HG02642 (cell line): ENCODE measurements at regions not wholly inside any gene's neighbourhood (a gene's known extent, or its start where the extent isn't known, plus 50 kb on each side); places are given as distances from the start of the nearest gene placed in this dataset.
"Not testable (repeated sequence)": the region's sequence is repeated elsewhere in the genome, so short reads cannot be mapped to it uniquely, and the experiment has no call there.

Source experiments
- ATAC-seq: cut with Tn5 transposase; IDR thresholded peaks from one replicate; pipeline ENCODE4 v1.9.1; 2021; ENCODE audit warnings: mild to moderate bottlenecking; ENCODE audit not compliant: unreplicated experiment, poor library complexity

GRCh38 chr4:79748835-79749234, 324.2 kb downstream of the ANTXR2 start:
- ATAC-seq, result no peak

DNA sequence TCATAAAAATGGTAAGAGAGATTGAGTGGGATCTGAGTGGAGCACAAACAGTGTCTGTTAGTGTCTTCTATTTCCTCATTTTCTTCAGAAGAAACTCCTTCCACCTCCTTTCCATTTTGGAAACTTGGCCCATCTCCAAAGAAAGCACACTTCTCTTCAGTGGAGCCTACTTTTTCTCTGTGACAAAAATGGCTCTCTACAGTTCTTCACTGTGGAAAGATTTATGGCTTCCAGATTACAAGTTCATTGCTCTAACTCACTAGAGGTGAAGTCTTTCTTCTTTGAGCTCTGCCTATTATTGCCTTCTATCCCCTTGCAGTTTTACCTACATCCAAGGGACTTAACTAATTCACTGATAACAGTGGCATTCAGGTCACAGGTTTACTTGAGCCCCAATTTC, 325.8 kb downstream of the ANTXR2 start:
- ATAC-seq, result no peak

- ATAC-seq, result no peak
Measured at GRCh38 chr4:79743014-79743413, 330.0 kb downstream of the ANTXR2 start.

DNA sequence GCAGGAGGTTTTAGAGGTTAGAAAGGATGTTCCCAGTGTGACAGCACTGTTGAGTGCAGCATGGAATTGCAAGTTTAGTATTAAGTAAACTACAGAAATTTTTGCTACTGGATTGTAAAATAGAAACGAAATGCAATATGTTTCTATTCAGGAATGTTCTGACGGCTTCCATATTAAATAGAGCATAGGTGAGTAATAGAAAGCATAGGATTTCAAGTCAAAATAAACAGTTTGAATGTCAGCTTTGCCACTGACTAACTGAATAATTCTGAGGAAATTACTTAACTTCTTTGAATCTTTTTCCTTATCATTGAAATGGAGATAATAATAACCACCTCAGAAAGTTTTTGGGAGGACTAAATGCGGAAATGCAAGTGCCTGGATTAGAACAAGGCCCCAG, 331.9 kb upstream of the GK2 start:
- no peak for ATAC-seq

GRCh38 chr4:79723507-79723906, 315.5 kb upstream of the GK2 start:
- ATAC-seq, result no peak

DNA sequence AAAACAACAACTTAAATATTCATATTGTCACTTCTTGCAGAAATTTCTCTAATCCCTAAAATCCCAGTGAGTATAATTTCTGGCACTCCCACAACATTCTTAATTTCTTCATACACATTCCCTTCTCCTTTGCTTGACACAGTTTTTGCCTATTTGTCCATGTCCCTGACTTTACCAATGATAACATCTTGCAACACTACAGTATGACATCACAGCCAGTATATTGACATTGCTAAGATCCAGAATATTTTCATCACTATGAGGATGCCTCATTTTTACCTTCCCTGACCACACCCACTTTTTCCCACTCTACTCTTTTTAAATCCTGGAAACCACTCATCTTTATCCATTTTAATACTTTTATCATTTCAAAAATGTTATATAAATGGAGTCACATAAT, 292.3 kb upstream of the GK2 start:
- no peak for ATAC-seq

DNA sequence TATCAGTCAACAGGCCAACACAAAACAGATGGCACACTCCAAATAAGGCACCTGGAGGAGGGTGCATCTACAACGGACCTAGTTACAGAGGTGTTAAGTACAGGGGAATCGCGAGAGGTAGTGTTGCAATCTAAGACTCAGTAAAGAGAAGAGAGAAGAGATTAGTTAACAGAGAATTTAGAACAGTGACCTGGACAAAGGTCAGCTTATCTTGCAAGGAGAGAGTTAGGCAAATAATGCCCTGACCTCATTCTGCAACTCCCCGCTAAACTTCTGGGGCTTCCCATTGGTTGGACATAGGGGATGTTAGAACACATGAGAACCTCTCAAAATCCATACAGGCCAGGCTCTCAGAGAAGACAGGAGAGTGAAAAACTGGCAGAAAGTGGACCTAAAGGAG, 289.4 kb upstream of the GK2 start:
- ATAC-seq, result no peak

- ATAC-seq, result not testable (repeated sequence)
Measured at GRCh38 chr4:79696534-79696933, 288.5 kb upstream of the GK2 start.

DNA sequence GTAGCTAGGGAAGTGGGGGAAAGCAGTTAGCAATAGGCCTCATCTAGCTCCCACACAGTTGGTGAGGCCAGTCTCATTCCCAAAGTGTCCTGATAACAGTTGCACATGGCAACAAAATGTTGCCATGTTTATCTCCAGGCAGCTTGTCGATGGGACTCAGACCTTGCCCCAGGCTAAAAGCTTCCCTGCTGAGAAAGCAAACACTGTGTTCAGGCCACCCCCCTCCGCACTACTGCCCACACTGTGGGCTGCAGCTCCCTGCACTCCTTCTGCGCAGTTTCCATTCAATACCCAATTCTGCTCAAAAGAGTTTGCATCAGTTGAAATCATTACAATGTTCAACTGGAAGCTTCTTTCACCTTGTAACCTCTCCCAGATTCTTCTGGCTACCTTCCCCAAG, 287.8 kb upstream of the GK2 start:
- no peak for ATAC-seq

DNA sequence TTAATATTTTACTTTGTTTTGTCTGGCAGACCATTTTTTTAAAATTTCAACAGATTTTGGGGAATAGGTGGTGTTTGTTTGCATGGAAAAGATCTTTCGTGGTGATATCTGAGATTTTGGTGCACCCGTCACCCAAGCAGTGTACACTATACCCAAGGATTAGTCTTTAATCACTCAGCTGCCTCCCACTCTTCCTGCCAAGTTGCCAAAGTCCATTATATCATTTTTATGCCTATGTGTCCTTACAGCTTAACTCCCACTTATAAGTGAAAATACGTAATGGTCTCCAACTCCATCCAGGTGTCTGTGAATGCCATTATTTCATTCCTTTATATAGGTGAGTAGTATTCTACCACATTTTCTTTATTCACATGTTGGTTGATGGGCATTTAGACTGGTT, 281.7 kb upstream of the GK2 start:
- ATAC-seq, result no peak

DNA sequence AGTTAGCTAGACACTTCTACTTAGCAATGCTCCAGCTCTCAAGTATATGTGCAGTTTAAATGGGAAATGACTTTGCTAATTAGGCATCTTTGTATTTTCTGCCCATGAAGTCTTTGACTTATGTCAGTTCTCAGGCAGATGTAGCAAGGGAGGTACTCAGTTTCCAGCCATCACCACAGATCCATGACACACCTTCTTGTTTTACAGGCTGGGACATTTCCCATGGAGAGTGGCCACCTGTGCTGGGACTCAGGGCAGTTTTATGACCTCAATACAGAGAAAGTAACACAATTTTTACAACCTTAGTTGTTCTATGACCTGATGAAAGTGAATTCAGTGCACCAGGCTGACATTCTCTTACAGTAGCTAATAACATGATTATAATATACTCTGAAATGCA, 280.7 kb upstream of the GK2 start:
- ATAC-seq, result no peak

DNA sequence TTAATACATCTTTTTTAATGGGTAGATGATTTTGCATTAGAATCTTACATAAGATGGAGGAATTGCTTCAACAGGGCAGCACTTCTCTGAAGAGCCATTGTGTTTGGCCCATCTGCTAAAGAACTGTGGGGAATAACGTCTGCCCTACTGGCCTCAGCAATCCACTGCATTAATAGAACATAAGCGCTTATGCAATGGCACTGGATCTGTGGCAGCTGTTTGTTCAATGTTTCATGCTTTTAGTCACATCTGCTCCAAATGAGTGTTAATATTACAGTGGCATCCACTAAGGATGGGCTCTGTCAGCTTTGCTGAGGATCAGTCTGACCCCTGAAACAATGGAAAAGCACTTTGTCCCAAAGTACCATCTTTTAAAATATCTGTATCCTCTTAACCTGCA, 279.0 kb upstream of the GK2 start:
- no peak for ATAC-seq

DNA sequence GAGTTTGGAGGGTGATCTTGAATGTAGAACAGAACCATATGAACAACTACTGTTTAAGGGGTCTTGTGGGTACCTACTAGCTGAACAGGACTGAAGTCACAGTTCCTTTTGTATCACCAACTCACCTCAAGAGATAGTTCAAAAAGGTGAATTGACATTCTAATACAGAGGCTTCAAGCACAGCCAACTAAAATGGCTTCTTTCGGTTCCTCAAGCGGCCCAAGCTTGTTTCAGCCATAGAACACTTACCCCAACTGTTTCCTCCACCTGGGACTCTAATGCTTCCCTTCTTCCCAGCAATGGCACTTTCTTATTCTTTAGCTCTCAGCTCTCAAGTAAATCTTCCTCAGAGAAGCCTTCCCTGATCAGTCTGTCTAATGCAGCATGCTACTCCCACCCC, 277.5 kb upstream of the GK2 start:
- no peak for ATAC-seq

DNA sequence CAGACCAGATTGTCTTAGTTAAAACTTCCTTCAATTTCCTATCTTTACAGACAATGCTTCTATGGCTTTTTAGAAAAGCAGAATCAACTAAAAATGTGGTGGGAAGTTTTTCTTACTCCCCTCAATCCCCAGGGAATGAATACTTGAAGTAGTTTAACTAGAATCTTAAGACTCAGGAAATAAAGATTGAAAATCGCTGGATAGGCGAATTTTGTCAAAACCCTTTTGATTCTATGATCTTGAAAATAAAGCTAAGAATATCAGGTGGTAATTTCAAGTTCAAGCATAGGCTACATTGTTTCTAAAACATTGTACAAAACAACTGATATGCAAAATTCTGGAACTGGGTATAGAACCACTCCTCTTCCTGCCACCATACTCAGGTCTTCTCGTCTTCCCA, 276.5 kb upstream of the GK2 start:
- ATAC-seq, result no peak

DNA sequence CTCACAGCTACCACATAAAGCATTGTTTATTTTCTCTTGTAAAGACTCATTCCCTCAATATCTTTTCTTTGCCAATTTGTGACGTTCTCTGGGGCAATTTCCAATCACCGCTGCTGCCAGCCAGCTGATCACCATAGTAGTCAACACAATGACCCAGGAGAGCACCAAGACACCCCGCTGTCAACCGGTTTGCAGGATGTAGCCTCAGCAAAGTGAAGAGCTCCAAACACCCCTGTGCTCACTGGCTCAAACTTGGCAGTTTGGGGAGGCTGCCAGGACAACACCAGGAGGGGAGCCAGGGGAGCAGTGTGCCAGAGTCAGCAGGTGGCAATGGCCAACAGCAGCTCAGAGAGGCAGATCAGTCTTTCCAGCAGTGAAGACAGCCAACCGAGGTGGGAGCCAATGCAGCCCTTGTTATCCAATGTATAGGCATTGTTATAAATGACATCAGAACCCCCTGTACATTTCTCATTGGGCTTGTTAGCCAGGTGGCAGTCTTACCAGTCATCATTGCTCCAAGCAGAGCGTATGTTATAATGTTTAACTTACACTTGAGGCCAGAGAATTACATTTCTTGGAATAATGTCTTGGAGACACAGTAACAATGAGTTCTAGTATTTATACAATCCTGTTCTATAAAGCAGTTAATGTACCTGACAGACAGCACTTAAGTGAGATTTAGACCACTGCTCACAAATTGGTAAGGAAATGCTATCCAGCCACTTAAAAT, 274.9 kb upstream of the GK2 start:
- ATAC-seq, result no peak

DNA sequence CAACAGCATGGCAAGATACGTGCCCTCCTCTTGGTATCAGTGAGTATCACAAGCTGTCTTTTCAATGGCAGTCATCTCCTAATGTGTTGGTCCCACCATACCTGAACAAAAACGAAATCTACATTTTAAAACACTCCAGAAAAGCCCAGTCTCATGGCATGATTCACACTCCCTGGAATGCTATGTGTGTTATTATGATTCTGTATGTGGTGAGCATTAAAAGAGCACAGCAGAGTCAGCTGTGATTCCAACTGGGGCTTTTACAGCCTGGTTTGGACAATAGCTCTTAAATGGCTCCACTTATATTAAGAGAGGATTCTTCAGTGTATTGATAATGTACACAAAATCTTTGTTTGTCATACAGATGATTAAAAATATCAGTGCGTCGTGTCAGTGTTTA, 274.1 kb upstream of the GK2 start:
- ATAC-seq, result no peak

DNA sequence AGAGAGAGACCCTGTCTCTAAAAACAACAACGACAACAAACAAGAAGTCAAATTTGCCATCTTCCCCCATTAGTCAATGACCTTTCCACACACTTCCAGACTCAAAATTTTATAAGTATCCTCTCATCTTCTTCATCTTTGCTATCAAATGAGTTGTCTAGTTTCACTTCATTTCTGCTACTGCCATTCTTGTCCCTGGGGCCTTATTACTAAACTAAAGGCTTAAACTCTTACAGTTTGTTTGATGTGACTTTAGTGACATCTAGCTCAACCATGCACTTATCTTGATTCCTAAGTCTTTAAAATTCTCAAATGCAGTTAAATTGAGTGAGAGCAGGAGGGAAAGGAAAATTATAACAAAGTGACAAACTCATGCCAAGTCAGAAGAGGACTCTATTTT, 271.8 kb upstream of the GK2 start:
- ATAC-seq, result no peak

DNA sequence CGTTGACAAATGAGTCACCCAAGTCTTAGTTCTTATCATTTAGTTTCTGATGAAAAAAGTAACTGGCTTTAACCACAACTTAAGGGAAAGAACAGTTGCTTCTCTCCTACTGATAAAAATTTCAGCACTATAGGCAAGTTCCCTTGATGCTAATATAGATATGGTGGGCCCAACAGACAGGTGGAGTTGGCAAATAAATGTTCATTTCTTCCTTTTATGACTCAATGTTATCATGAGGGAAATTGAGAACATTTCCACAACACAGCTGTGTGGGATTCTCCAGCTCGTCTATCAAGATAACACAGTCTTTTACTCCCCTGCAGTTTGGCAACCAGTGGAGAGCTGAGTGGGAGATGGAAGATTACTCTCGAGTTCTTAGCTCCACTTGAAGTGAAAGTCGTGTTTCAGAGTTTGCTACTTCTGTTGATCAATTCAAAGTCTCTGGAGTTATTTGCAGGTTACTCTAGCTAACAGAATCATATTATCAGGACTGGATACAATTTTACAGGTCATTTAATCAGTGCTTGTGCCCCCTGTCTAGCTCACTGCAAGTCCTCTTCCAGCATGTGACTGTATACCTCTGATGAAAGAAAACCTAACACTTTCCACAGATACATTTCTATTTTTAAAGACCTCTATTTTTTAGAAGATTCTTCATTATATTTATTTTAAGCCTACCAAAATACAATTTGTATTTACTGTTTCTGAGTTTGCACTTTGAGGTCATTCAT, 270.6 kb upstream of the GK2 start:
- ATAC-seq, result no peak

DNA sequence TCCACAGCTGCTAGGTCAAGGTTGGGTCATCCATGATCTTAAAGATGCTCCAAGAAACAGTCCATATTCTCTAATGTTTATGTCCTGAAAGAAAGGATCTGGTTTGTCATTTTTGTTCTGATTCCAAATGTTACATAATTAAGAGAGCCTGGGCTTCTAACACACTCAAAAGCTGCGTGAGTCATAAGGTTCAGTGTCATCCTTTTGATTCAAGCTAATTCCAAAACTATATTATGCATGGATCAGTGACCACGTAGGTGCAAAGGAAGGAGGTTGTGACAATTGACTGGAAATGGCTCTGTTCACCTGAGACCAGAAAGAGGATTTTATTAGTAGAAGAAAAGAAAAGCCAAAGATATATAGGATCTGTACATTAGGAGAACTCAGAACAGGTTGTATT, 268.7 kb upstream of the GK2 start:
- no peak for ATAC-seq

DNA sequence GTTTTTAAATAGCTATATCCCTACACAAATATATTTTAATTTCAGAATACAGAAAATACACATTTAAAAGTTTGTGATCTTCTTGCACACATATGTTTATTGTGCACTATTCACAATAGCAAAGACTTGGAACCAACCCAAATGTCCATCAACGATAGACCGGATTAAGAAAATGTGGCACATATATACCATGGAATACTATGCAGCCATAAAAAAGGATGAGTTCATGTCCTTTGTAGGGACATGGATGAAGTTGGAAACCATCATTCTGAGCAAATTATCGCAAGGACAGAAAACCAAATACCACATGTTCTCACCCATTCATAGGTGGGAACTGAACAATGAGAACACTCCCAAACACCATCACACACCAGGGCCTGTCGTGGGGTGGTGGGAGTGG, 266.9 kb upstream of the GK2 start:
- not testable (repeated sequence) for ATAC-seq

DNA sequence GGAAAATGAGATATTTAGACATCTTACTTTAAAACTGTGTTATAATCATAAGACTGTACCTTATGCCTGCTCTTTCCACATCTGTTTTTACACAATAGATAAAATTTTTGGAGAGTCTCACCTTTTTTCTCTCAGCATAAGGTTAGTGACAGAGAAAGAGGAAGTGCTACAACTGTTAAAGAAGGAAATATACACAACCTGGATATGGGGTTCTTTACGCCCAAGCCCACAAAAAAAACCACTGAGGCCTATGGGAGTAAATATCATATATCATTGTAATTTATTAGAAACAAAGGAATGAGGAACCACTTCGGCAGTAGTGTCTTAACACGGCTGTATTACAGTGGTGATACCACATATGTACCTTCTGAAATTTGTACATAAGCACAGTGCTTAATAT, 265.9 kb upstream of the GK2 start:
- no peak for ATAC-seq

DNA sequence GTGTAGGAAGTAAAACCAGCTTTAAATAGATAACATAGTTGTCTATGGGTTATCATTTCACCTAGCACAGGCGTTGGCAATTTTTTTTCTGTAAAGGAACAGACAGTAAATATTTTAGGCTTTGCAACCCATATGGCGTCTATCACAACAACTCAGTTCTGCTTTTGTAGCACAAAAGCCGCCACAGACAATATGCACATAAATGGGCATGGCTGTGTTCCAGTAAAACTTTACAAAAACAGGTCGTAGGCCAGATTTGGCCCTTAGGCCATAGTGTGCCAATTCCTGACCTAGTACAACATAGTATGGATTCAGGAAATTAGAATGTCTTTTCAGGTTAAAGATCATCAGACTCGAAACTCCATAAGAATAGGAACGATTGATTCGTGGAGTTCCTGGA, 265.3 kb upstream of the GK2 start:
- no peak for ATAC-seq
